K562 (cell line): ENCODE measurements at regions not wholly inside any gene's neighbourhood (a gene's known extent, or its start where the extent isn't known, plus 50 kb on each side); places are given as distances from the start of the nearest gene placed in this dataset.
A peak's percentile ranks its signal among the peaks of the same experiment; 100 is the strongest.

Experiments
- ARID1B ChIP-seq: fragments of 450-650 bp; IDR thresholded peaks from 2 replicates; pipeline ENCODE4 v1.6.1; 2016; ENCODE audit warnings: antibody characterized with exemption, mild to moderate bottlenecking, inconsistent platforms
- CBFA2T2 ChIP-seq: fragments of 450-650 bp; conservative IDR thresholded peaks from 2 replicates; pipeline ENCODE4 v1.6.1; 2017; ENCODE audit warnings: mild to moderate bottlenecking
- DMBX1 ChIP-seq: fragments of 250-450 bp; sonication (Bioruptor Pico); IDR thresholded peaks from 2 replicates; pipeline ENCODE4 v1.8.0; 2022; ENCODE audit warnings: inconsistent platforms, mild to moderate bottlenecking, moderate library complexity, borderline replicate concordance
- DPF2 ChIP-seq: fragments of 450-650 bp; IDR thresholded peaks from 2 replicates; pipeline ENCODE4 v1.6.1; 2016
- JUND ChIP-seq, 2 experiments: IDR thresholded peaks; 2 replicates in 1 of 2; 3 replicates in 1 of 2; pipeline ENCODE4 v1.6.1; 2011; ENCODE audit warnings: borderline replicate concordance in 2 of 2, low read depth in 2 of 2, low read length in 2 of 2, improper control_type of control experiment in 1 of 2, missing biosample characterization in 1 of 2, missing genetic modification characterization in 1 of 2, missing genetic modification reagents in 1 of 2
- KLF16 ChIP-seq: IDR thresholded peaks from 2 replicates; pipeline ENCODE4 v1.6.1; 2016; ENCODE audit warnings: antibody characterized with exemption
- MTA2 ChIP-seq: fragments of 450-650 bp; IDR thresholded peaks from 2 replicates; pipeline ENCODE4 v1.6.1; 2016; ENCODE audit warnings: low read depth
- PML ChIP-seq: IDR thresholded peaks from 2 replicates; pipeline ENCODE4 v1.6.1; 2012; ENCODE audit warnings: low read length, inconsistent platforms
- SOX6 ChIP-seq: fragments of 450-650 bp; IDR thresholded peaks from 2 replicates; pipeline ENCODE4 v1.6.1; 2014; ENCODE audit warnings: mild to moderate bottlenecking
- STAT5A ChIP-seq: IDR thresholded peaks from 2 replicates; pipeline ENCODE4 v1.6.1; 2012; ENCODE audit warnings: low read length, inconsistent platforms, borderline replicate concordance
- TEAD1 ChIP-seq, 2 experiments: fragments of 450-650 bp in 1 of 2; sonication (generic) in 1 of 2; formaldehyde crosslinking; IDR thresholded peaks; 2 replicates each; pipeline versions ENCODE4 v1.4.0 to v1.8.0; 2020 to 2022; ENCODE audit warnings: mild to moderate bottlenecking in 2 of 2, missing genetic modification reagents in 1 of 2
- VEZF1 ChIP-seq: fragments of 200-800 bp; sonication (Bioruptor generic); IDR thresholded peaks from 2 replicates; pipeline ENCODE4 v1.6.1; 2017; ENCODE audit warnings: missing genetic modification characterization, missing compliant biosample characterization
- ZBED1 ChIP-seq: IDR thresholded peaks from 2 replicates; pipeline ENCODE4 v1.6.1; 2014
- ZNF175 ChIP-seq: fragments of 200-800 bp; sonication (Bioruptor generic); IDR thresholded peaks from 2 replicates; pipeline ENCODE4 v1.6.1; 2016; ENCODE audit warnings: low read depth, mild to moderate bottlenecking, missing genetic modification characterization, missing compliant biosample characterization
- ZNF766 ChIP-seq: fragments of 200-800 bp; sonication (Bioruptor generic); conservative IDR thresholded peaks from 2 replicates; pipeline ENCODE4 v1.6.1; 2016; ENCODE audit warnings: missing genetic modification characterization, missing compliant biosample characterization
- TF ChIP-seq, protein P1 (sequence below): sonication (generic); formaldehyde crosslinking; IDR thresholded peaks from 2 replicates; pipeline ENCODE4 v1.8.0; 2022; ENCODE audit warnings: mild to moderate bottlenecking, missing genetic modification reagents
- TF ChIP-seq, protein P2 (sequence below): sonication (generic); formaldehyde crosslinking; IDR thresholded peaks from 2 replicates; pipeline ENCODE4 v1.8.0; 2022; ENCODE audit warnings: mild to moderate bottlenecking, low read depth, missing genetic modification reagents
- TF ChIP-seq, protein P3 (sequence below), 3 experiments: fragments of 200-800 bp in 1 of 3; fragments of 250-450 bp in 1 of 3; fragments of 450-650 bp in 1 of 3; sonication (Bioruptor Pico) in 1 of 3; sonication (Bioruptor generic) in 1 of 3; formaldehyde crosslinking in 1 of 3; IDR thresholded peaks; 2 replicates each; pipeline versions ENCODE4 v1.6.1 to v1.8.0; 2016 to 2022; ENCODE audit warnings: mild to moderate bottlenecking in 2 of 3, missing genetic modification characterization in 2 of 3, missing compliant biosample characterization in 1 of 3, moderate library complexity in 1 of 3

- TF ChIP-seq, protein P1, sequence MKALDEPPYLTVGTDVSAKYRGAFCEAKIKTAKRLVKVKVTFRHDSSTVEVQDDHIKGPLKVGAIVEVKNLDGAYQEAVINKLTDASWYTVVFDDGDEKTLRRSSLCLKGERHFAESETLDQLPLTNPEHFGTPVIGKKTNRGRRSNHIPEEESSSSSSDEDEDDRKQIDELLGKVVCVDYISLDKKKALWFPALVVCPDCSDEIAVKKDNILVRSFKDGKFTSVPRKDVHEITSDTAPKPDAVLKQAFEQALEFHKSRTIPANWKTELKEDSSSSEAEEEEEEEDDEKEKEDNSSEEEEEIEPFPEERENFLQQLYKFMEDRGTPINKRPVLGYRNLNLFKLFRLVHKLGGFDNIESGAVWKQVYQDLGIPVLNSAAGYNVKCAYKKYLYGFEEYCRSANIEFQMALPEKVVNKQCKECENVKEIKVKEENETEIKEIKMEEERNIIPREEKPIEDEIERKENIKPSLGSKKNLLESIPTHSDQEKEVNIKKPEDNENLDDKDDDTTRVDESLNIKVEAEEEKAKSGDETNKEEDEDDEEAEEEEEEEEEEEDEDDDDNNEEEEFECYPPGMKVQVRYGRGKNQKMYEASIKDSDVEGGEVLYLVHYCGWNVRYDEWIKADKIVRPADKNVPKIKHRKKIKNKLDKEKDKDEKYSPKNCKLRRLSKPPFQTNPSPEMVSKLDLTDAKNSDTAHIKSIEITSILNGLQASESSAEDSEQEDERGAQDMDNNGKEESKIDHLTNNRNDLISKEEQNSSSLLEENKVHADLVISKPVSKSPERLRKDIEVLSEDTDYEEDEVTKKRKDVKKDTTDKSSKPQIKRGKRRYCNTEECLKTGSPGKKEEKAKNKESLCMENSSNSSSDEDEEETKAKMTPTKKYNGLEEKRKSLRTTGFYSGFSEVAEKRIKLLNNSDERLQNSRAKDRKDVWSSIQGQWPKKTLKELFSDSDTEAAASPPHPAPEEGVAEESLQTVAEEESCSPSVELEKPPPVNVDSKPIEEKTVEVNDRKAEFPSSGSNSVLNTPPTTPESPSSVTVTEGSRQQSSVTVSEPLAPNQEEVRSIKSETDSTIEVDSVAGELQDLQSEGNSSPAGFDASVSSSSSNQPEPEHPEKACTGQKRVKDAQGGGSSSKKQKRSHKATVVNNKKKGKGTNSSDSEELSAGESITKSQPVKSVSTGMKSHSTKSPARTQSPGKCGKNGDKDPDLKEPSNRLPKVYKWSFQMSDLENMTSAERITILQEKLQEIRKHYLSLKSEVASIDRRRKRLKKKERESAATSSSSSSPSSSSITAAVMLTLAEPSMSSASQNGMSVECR (CRISPR knock-in tag), result no peak
- TF ChIP-seq PML (peak; percentile 82), DPF2 (peak; percentile 60; the same call in 1 of the 2 replicates), DMBX1 (CRISPR knock-in tag) (peak; percentile 82), ZBED1 (no peak), SOX6 (peak; percentile 81), CBFA2T2 (peak; percentile 90), JUND (IDR thresholded peaks at IDR 0.05; ENCODE audit: borderline replicate concordance, low read depth, low read length) (no peak), JUND (tag; IDR thresholded peaks at IDR 0.05; ENCODE audit: borderline replicate concordance, low read depth, low read length) (peak; percentile 30; the same call in 1 of the 3 replicates), VEZF1 (CRISPR knock-in tag) (peak; percentile 30; the same call in 1 of the 2 replicates), ARID1B (peak; percentile 87), MTA2 (peak; percentile 75), TEAD1 (CRISPR knock-in tag; IDR thresholded peaks at IDR 0.05) (peak in 1 of 2 experiments; percentile 80; a peak in 2 of 4 replicates), KLF16 (peak; percentile 85), ZNF175 (peak; percentile 73; the same call in 1 of the 2 replicates), STAT5A (peak; percentile 66; the same call in 1 of the 2 replicates), ZNF766 (CRISPR knock-in tag) (peak; percentile 91)
- TF ChIP-seq, protein P2, sequence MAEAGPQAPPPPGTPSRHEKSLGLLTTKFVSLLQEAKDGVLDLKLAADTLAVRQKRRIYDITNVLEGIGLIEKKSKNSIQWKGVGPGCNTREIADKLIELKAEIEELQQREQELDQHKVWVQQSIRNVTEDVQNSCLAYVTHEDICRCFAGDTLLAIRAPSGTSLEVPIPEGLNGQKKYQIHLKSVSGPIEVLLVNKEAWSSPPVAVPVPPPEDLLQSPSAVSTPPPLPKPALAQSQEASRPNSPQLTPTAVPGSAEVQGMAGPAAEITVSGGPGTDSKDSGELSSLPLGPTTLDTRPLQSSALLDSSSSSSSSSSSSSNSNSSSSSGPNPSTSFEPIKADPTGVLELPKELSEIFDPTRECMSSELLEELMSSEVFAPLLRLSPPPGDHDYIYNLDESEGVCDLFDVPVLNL, result no peak
- TF ChIP-seq, protein P3, sequence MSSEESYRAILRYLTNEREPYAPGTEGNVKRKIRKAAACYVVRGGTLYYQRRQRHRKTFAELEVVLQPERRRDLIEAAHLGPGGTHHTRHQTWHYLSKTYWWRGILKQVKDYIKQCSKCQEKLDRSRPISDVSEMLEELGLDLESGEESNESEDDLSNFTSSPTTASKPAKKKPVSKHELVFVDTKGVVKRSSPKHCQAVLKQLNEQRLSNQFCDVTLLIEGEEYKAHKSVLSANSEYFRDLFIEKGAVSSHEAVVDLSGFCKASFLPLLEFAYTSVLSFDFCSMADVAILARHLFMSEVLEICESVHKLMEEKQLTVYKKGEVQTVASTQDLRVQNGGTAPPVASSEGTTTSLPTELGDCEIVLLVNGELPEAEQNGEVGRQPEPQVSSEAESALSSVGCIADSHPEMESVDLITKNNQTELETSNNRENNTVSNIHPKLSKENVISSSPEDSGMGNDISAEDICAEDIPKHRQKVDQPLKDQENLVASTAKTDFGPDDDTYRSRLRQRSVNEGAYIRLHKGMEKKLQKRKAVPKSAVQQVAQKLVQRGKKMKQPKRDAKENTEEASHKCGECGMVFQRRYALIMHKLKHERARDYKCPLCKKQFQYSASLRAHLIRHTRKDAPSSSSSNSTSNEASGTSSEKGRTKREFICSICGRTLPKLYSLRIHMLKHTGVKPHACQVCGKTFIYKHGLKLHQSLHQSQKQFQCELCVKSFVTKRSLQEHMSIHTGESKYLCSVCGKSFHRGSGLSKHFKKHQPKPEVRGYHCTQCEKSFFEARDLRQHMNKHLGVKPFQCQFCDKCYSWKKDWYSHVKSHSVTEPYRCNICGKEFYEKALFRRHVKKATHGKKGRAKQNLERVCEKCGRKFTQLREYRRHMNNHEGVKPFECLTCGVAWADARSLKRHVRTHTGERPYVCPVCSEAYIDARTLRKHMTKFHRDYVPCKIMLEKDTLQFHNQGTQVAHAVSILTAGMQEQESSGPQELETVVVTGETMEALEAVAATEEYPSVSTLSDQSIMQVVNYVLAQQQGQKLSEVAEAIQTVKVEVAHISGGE (CRISPR knock-in tag; IDR thresholded peaks at IDR 0.05), result 0 out of 6 replicates have a peak, but pooled peaks of 1 of the 3 experiments have one; percentile 40
Observed at GRCh38 chr18:55163550-55163949, 204.3 kb upstream of the CCDC68 start (continued).
